ENCODE measurements at regions not wholly inside any gene's neighbourhood (a gene's known extent, or its start where the extent isn't known, plus 50 kb on each side); places are given as distances from the start of the nearest gene placed in this dataset.

GRCh38 chr2:188786368-188786841 is 187.8 kb upstream of the COL3A1 start:
- TF ChIP-seq CTCF (IDR thresholded peaks at IDR 0.05) (no peak), POLR2A (IDR thresholded peaks at IDR 0.05) (no peak)

Data from heart left ventricle (tissue), 13 donors.